ENCODE measurements at regions not wholly inside any gene's neighbourhood (a gene's known extent, or its start where the extent isn't known, plus 50 kb on each side); places are given as distances from the start of the nearest gene placed in this dataset.

GRCh38 chr19:31096062-31096830 is 253.0 kb downstream of the TSHZ3 start:
- H3K4me1 ChIP-seq (replicated peaks in 1 of 4; ENCODE audit: control insufficient read depth in 3 of 4, insufficient read depth in 4 of 4, low read length in 3 of 4): peaks cover 0 to 4% (median 0%) of the 10 kb centered on the region in 4 experiments; a peak in 1 of 7 replicates
- no peak overlapping the region for H3K14ac ChIP-seq (ENCODE audit: insufficient read length)
- FAIRE-seq (no peak), DNase-seq (ENCODE audit: low read depth in 1 of 2, low spot score in 2 of 2) (peak in 1 of 2 experiments; percentile 52)
- peak overlapping the region; percentile 82; the same call in 1 of the 2 replicates for H4K8ac ChIP-seq (ENCODE audit: extremely low read depth, insufficient read depth, low read length)
- no peak overlapping the region for H2BK15ac ChIP-seq (ENCODE audit: low read length)
- H3K36me3 ChIP-seq (ENCODE audit: control insufficient read depth in 2 of 4, insufficient read depth in 4 of 4, low read length in 3 of 4): no peaks in the 10 kb centered on the region
- no peak overlapping the region for H2BK12ac ChIP-seq (ENCODE audit: low read depth, low read length)
- no peaks in the 10 kb centered on the region for H3K9me3 ChIP-seq (ENCODE audit: insufficient read depth in 2 of 2, low read depth in 1 of 2, low read length in 1 of 2)
- no peak overlapping the region for H2BK5ac ChIP-seq (ENCODE audit: low read depth, low read length)
- no peak overlapping the region for H3K27ac ChIP-seq (ENCODE audit: low read depth, low read length)
- no peak overlapping the region for H3K4ac ChIP-seq (replicated peaks; ENCODE audit: insufficient read length, low read depth, low read length)
- H2BK120ac ChIP-seq (replicated peaks; ENCODE audit: low read depth, low read length): no peak overlapping the region
- no peak overlapping the region for H3K4me2 ChIP-seq (ENCODE audit: insufficient read depth in 1 of 2, low read depth in 2 of 2, low read length in 2 of 2)
- no peak overlapping the region for H2AK5ac ChIP-seq (ENCODE audit: low read depth, low read length)
- H3K18ac ChIP-seq (ENCODE audit: extremely low read depth, low read length): no peak overlapping the region
- H4K91ac ChIP-seq (replicated peaks; ENCODE audit: insufficient read length, low read length): no peak overlapping the region
- no peaks in the 10 kb centered on the region; a peak in 1 of 4 replicates for H3K79me2 ChIP-seq (ENCODE audit: control insufficient read depth in 1 of 2, insufficient read depth in 2 of 2, low read length in 2 of 2)
- H4K20me1 ChIP-seq (replicated peaks in 1 of 2; ENCODE audit: control insufficient read depth in 1 of 2, insufficient read depth in 2 of 2, low read length in 2 of 2): no peaks in the 10 kb centered on the region
- no peak overlapping the region for H3K23ac ChIP-seq (ENCODE audit: insufficient read length)
- WGBS, 2 experiments (ENCODE audit: extremely low coverage in 1 of 2, insufficient coverage in 1 of 2, insufficient read length in 1 of 2, insufficient replicate concordance in 2 of 2, low coverage in 1 of 2, low lambda C conversion rate in 2 of 2, missing lambda C conversion rate in 1 of 2): 91% methylated on average over 22 of the region's 22 CpGs; no CpG with 5 or more reads in 1 of the 2 experiments
- no peak overlapping the region for H4K5ac ChIP-seq (ENCODE audit: insufficient read length, low read depth, low read length)
- H3K79me1 ChIP-seq (ENCODE audit: low read depth, low read length): no peaks in the 10 kb centered on the region
- peak overlapping the region; percentile 94; the same call in 1 of the 2 replicates for H2AFZ ChIP-seq (ENCODE audit: low read length)
- peaks cover 5% of the 10 kb centered on the region for H3K23me2 ChIP-seq (ENCODE audit: low read depth, low read length)
- no peak overlapping the region for H2BK20ac ChIP-seq (ENCODE audit: low read length)
- H3K9ac ChIP-seq (replicated peaks in 1 of 4; ENCODE audit: extremely low read depth in 1 of 4, low read depth in 3 of 4, low read length in 3 of 4): no peak overlapping the region
- no peak for TF ChIP-seq CEBPB (IDR thresholded peaks at IDR 0.05; ENCODE audit: low read depth, low read length)
- no peak for TF ChIP-seq SIN3A (conservative IDR thresholded peaks at IDR 0.05 in 1 of 2, IDR thresholded peaks at IDR 0.05 in 1 of 2; ENCODE audit: low read depth in 1 of 2, low read length in 2 of 2)
- TF ChIP-seq YY1 (IDR thresholded peaks at IDR 0.05; ENCODE audit: low read depth, low read length): peak; percentile 88
- no peak for TF ChIP-seq GABPA (IDR thresholded peaks at IDR 0.05; ENCODE audit: borderline replicate concordance, insufficient read depth, low read length)
- TF ChIP-seq TAF1 (IDR thresholded peaks at IDR 0.05; ENCODE audit: low read depth, low read length): no peak
- no peak for TF ChIP-seq CBX8 (IDR thresholded peaks at IDR 0.05; ENCODE audit: borderline replicate concordance, low read depth, low read length)
- no peak for TF ChIP-seq TAF7 (optimal IDR thresholded peaks at IDR 0.05; ENCODE audit: borderline replicate concordance, low read depth, low read length)
- TF ChIP-seq EGR1 (IDR thresholded peaks at IDR 0.05; ENCODE audit: borderline replicate concordance, low read depth, low read length): no peak
- no peak for TF ChIP-seq CREB1 (IDR thresholded peaks at IDR 0.05)
- H3K56ac ChIP-seq (replicated peaks; ENCODE audit: insufficient read length, low read depth, low read length): no peak overlapping the region
- ChIA-PET CTCF (ENCODE audit: partially characterized antibody) (interaction anchor here (1.1 to 1.5 kb wide), 2 partner anchors 13 to 42 kb away, joined by 3 to 10 read pairs; no protein-coding TSS in a partner anchor), POLR2A (ENCODE audit: partially characterized antibody) (no interaction called here)
- H3K27me3 ChIP-seq (replicated peaks in 1 of 4; ENCODE audit: control insufficient read depth in 3 of 4, extremely low read depth in 1 of 4, insufficient read depth in 3 of 4, low read length in 3 of 4): no peaks in the 10 kb centered on the region
- no peak overlapping the region for H3K4me3 ChIP-seq (ENCODE audit: extremely low read depth in 1 of 4, insufficient read depth in 2 of 4, low read depth in 3 of 4, low read length in 4 of 4)
